Spleen (tissue), 7 donors: ENCODE measurements at regions not wholly inside any gene's neighbourhood (a gene's known extent, or its start where the extent isn't known, plus 50 kb on each side); places are given as distances from the start of the nearest gene placed in this dataset.

Experiments used
- POLR2A ChIP-seq, 3 donors: fragments of 450-650 bp; IDR thresholded peaks; one replicate each; pipeline ENCODE4 v1.5.1; 2017; ENCODE audit warnings: antibody characterized with exemption in 3 of 3, mild to moderate bottlenecking in 1 of 3
- POLR2AphosphoS5 ChIP-seq, 3 donors: sonication (generic); formaldehyde crosslinking; IDR thresholded peaks; one replicate each; pipeline ENCODE4 v1.5.1; 2017; ENCODE audit warnings: antibody characterized with exemption in 3 of 3
- TF ChIP-seq, protein P1 (sequence below), 11 experiments: fragments of 200-600 bp in 7 of 11; fragments of 450-650 bp in 4 of 11; sonication (generic) in 4 of 11; IDR thresholded peaks in 8 of 11; conservative IDR thresholded peaks in 3 of 11; 1 replicate in 7 of 11; 2 replicates in 4 of 11; pipeline versions ENCODE4 v1.4.0 to v1.8.0; 2016 to 2021; ENCODE audit warnings: antibody characterized with exemption in 11 of 11, inconsistent platforms in 4 of 11, mild to moderate bottlenecking in 1 of 11
- donor health status: DM: no; HTN: no; CAD: no; lungs with moderate emphysema.
- donor health status: DM: no; HTN: no; CAD: no.
- donor health status: DM: no; HTN: no; CAD: no.

DNA sequence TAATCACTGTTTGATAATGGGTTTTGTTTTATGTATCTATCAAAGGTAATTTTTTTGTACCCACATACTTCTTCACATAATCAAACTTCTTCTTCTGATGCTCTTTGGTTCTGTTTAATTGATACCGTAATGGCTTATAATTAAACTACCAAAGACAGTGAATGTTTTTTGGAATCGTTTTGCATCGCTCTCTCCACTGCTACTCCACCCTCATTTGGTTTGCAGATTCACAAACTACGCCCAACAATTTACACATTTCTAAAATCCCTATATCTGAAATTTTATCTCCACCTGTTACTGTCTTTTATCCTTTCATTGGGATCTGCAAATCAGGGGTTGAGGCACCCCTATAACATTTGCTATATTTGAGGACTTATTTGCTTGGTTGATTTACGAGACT is 319.6 kb downstream of the RWDD3 start:
- TF ChIP-seq, protein P1, sequence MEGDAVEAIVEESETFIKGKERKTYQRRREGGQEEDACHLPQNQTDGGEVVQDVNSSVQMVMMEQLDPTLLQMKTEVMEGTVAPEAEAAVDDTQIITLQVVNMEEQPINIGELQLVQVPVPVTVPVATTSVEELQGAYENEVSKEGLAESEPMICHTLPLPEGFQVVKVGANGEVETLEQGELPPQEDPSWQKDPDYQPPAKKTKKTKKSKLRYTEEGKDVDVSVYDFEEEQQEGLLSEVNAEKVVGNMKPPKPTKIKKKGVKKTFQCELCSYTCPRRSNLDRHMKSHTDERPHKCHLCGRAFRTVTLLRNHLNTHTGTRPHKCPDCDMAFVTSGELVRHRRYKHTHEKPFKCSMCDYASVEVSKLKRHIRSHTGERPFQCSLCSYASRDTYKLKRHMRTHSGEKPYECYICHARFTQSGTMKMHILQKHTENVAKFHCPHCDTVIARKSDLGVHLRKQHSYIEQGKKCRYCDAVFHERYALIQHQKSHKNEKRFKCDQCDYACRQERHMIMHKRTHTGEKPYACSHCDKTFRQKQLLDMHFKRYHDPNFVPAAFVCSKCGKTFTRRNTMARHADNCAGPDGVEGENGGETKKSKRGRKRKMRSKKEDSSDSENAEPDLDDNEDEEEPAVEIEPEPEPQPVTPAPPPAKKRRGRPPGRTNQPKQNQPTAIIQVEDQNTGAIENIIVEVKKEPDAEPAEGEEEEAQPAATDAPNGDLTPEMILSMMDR (IDR thresholded peaks at IDR 0.05 in 8 of 11, conservative IDR thresholded peaks at IDR 0.05 in 3 of 11): no peak
- TF ChIP-seq POLR2AphosphoS5 (IDR thresholded peaks at IDR 0.05) (no peak), POLR2A (IDR thresholded peaks at IDR 0.05) (no peak)
